ENCODE measurements at regions not wholly inside any gene's neighbourhood (a gene's known extent, or its start where the extent isn't known, plus 50 kb on each side); places are given as distances from the start of the nearest gene placed in this dataset.
"Not testable (repeated sequence)": the region's sequence is repeated elsewhere in the genome, so short reads cannot be mapped to it uniquely, and the experiment has no call there.

DNA sequence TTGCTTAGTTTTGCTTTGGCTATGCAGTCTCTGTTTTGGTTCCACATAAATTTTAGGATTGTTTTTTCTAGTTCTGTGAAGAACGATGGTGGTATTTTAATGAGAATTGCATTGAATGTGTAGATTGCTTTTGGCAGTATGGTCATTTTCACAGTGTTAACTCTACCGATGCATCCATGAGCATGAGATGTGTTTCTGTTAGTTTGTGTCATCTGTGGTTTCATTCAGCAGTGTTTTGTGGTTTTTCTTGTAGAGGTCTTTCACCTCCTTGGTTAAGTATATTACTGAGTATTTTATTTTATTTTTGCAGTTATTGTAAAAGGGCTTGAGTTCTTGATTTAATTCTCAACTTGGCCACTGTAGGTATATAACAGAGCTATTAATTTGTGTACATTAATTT lies 78.2 kb upstream of the ZNF92 start:
- DNase-seq: no peak

DNA sequence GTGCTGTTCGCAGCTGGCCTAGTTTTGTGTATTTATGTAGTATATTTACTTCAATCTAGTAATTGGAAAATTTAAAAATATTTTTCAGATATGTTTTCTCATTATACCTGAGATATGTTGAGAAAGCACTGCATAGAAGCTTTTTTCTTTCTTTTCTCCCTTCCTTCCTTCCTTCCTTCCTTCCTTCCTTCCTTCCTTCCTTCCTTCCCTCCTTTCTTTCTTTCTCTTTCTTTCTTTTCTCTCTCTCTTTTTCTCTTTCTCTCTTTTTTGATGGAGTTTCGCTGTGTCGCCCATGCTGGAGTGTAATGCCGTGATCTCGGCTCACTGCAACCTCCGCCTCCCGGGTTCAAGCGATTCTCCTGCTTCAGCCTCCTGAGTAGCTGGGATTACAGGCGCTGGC lies 83.3 kb upstream of the ZNF92 start:
- CTCF ChIA-PET: interaction anchor here (1.6 kb wide), 1 partner anchor 18 kb away, joined by 3 read pairs; no protein-coding TSS in a partner anchor
- H3K27me3 ChIP-seq (replicated peaks in 1 of 4; ENCODE audit: control extremely low read depth in 1 of 4, control insufficient read depth in 3 of 4, insufficient read depth in 4 of 4, low read length in 3 of 4); H4K20me1 ChIP-seq (ENCODE audit: control insufficient read depth, insufficient read depth, low read length, poor library complexity, severe bottlenecking); H3K4me1 Mint-ChIP-seq; H3K4me3 Mint-ChIP-seq; ATAC-seq (ENCODE audit: low read depth); H3K4me1 ChIP-seq (ENCODE audit: control insufficient read depth in 2 of 2, insufficient read depth in 2 of 2, low read length in 2 of 2); H3K4me3 ChIP-seq (ENCODE audit: control extremely low read depth in 1 of 5, extremely low read depth in 1 of 5, insufficient read depth in 1 of 5, low read depth in 2 of 5, low read length in 4 of 5); intact Hi-C loops (cut with micrococcal nuclease); H3K9ac ChIP-seq (ENCODE audit: low read length); H2AFZ ChIP-seq (ENCODE audit: insufficient read depth, low read depth, low read length, poor library complexity, severe bottlenecking); H3K9me3 Mint-ChIP-seq (ENCODE audit: insufficient read depth); H3K4me2 ChIP-seq (replicated peaks; ENCODE audit: low read depth, low read length, poor library complexity, severe bottlenecking); DNase-seq; POLR2A ChIA-PET; H3K9me3 ChIP-seq (ENCODE audit: control extremely low read depth in 1 of 3, control insufficient read depth in 2 of 3, insufficient read depth in 1 of 3, low read length in 2 of 3); H3K79me2 ChIP-seq (ENCODE audit: control insufficient read depth, insufficient read depth, low read length); H3K36me3 ChIP-seq (replicated peaks in 1 of 2; ENCODE audit: control extremely low read depth in 1 of 2, control insufficient read depth in 1 of 2, extremely low read depth in 1 of 2, insufficient read depth in 2 of 2, low read length in 1 of 2); H3K27ac ChIP-seq (ENCODE audit: low read length in 2 of 2); H3K27ac Mint-ChIP-seq; H3K27me3 Mint-ChIP-seq: not testable (repeated sequence)
- WGBS (ENCODE audit: insufficient coverage): 80% methylated on average over 8 of the region's 9 CpGs

More for the DNA sequence above, 78.2 kb upstream of the ZNF92 start:
- no peaks in the 10 kb centered on the region for H3K79me2 ChIP-seq (ENCODE audit: control insufficient read depth, insufficient read depth, low read length)
- H3K9me3 ChIP-seq (ENCODE audit: control extremely low read depth in 1 of 3, control insufficient read depth in 2 of 3, insufficient read depth in 1 of 3, low read length in 2 of 3): peaks cover 0 to 2% (median 0%) of the 10 kb centered on the region in 3 donors
- Mint-ChIP-seq H3K9me3 (ENCODE audit: insufficient read depth) (no peaks in the 10 kb centered on the region), H3K27me3 (peaks cover 5% of the 10 kb centered on the region), H3K4me1 (peaks cover 3% of the 10 kb centered on the region), H3K4me3 (no peak overlapping the region), H3K27ac (no peak overlapping the region)
- no peak overlapping the region for H3K27ac ChIP-seq (ENCODE audit: low read length in 2 of 2)
- H3K9ac ChIP-seq (ENCODE audit: low read length): no peak overlapping the region
- ChIA-PET CTCF (interaction anchor here (0.9 kb wide), 1 partner anchor 12 kb away, joined by 3 read pairs; no protein-coding TSS in a partner anchor), POLR2A (no interaction called here)
- no peak for ATAC-seq (ENCODE audit: low read depth)
- WGBS (ENCODE audit: insufficient coverage): 64% methylated on average over 2 of the region's 2 CpGs
- no peaks in the 10 kb centered on the region for H3K4me1 ChIP-seq (ENCODE audit: control insufficient read depth in 2 of 2, insufficient read depth in 2 of 2, low read length in 2 of 2)
- no peak overlapping the region for H3K4me3 ChIP-seq (ENCODE audit: control extremely low read depth in 1 of 5, extremely low read depth in 1 of 5, insufficient read depth in 1 of 5, low read depth in 2 of 5, low read length in 4 of 5)
- intact Hi-C loops (cut with micrococcal nuclease): no loop called here
- no peak overlapping the region for H3K4me2 ChIP-seq (replicated peaks; ENCODE audit: low read depth, low read length, poor library complexity, severe bottlenecking)
- H2AFZ ChIP-seq (ENCODE audit: insufficient read depth, low read depth, low read length, poor library complexity, severe bottlenecking): no peak overlapping the region
- H4K20me1 ChIP-seq (ENCODE audit: control insufficient read depth, insufficient read depth, low read length, poor library complexity, severe bottlenecking): no peaks in the 10 kb centered on the region
- H3K36me3 ChIP-seq (replicated peaks in 1 of 2; ENCODE audit: control extremely low read depth in 1 of 2, control insufficient read depth in 1 of 2, extremely low read depth in 1 of 2, insufficient read depth in 2 of 2, low read length in 1 of 2): no peaks in the 10 kb centered on the region
- TF ChIP-seq, protein P1, sequence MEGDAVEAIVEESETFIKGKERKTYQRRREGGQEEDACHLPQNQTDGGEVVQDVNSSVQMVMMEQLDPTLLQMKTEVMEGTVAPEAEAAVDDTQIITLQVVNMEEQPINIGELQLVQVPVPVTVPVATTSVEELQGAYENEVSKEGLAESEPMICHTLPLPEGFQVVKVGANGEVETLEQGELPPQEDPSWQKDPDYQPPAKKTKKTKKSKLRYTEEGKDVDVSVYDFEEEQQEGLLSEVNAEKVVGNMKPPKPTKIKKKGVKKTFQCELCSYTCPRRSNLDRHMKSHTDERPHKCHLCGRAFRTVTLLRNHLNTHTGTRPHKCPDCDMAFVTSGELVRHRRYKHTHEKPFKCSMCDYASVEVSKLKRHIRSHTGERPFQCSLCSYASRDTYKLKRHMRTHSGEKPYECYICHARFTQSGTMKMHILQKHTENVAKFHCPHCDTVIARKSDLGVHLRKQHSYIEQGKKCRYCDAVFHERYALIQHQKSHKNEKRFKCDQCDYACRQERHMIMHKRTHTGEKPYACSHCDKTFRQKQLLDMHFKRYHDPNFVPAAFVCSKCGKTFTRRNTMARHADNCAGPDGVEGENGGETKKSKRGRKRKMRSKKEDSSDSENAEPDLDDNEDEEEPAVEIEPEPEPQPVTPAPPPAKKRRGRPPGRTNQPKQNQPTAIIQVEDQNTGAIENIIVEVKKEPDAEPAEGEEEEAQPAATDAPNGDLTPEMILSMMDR (IDR thresholded peaks at IDR 0.05): no peak
- no peak for TF ChIP-seq EZH2 (IDR thresholded peaks at IDR 0.05; ENCODE audit: borderline replicate concordance, insufficient read depth, low read depth, low read length, poor library complexity, severe bottlenecking)
- H3K27me3 ChIP-seq (replicated peaks in 1 of 4; ENCODE audit: control extremely low read depth in 1 of 4, control insufficient read depth in 3 of 4, insufficient read depth in 4 of 4, low read length in 3 of 4): peaks cover 0 to 4% (median 0%) of the 10 kb centered on the region in 4 experiments

Measured in B cell (primary cell).